Gastroesophageal sphincter (tissue), 3 donors: ENCODE measurements at regions not wholly inside any gene's neighbourhood (a gene's known extent, or its start where the extent isn't known, plus 50 kb on each side); places are given as distances from the start of the nearest gene placed in this dataset.

Source experiments
- EP300 ChIP-seq: sonication (generic); formaldehyde crosslinking; IDR thresholded peaks from one replicate; pipeline ENCODE4 v1.6.1; 2017; ENCODE audit warnings: antibody characterized with exemption, mild to moderate bottlenecking
- POLR2A ChIP-seq, 2 donors: fragments of 450-650 bp; IDR thresholded peaks; one replicate each; pipeline ENCODE4 v1.6.1; 2017; ENCODE audit warnings: antibody characterized with exemption in 2 of 2, mild to moderate bottlenecking in 2 of 2, moderate library complexity in 1 of 2
- POLR2AphosphoS5 ChIP-seq: sonication (generic); formaldehyde crosslinking; IDR thresholded peaks from one replicate; pipeline ENCODE4 v1.6.1; 2017; ENCODE audit warnings: antibody characterized with exemption
- TF ChIP-seq, protein P1 (sequence below), 4 experiments: fragments of 200-600 bp in 2 of 4; fragments of 450-650 bp in 2 of 4; sonication (generic) in 1 of 4; IDR thresholded peaks; one replicate each; pipeline ENCODE4 v1.5.1; 2017 to 2019; ENCODE audit warnings: antibody characterized with exemption in 4 of 4, mild to moderate bottlenecking in 2 of 4, moderate library complexity in 2 of 4

DNA sequence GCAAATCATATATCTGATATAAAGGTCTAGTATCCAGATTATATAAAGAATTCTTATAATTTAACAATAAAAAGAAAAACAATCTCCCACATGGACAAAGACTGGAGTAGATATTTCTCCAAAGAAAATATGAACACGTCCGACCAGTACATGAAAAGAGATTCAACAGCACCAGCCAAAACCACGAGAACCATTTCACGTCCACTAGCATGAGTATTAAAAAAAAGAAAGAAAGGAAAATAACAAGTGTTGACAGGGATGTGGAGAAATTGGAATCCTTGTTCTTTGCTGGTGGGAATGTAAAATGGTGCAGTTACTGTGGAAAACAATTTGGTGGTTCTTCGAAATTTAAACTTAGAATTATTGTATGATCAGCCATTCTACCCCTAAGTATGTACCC is 432.7 kb upstream of the TRIB2 start:
- TF ChIP-seq, protein P1, sequence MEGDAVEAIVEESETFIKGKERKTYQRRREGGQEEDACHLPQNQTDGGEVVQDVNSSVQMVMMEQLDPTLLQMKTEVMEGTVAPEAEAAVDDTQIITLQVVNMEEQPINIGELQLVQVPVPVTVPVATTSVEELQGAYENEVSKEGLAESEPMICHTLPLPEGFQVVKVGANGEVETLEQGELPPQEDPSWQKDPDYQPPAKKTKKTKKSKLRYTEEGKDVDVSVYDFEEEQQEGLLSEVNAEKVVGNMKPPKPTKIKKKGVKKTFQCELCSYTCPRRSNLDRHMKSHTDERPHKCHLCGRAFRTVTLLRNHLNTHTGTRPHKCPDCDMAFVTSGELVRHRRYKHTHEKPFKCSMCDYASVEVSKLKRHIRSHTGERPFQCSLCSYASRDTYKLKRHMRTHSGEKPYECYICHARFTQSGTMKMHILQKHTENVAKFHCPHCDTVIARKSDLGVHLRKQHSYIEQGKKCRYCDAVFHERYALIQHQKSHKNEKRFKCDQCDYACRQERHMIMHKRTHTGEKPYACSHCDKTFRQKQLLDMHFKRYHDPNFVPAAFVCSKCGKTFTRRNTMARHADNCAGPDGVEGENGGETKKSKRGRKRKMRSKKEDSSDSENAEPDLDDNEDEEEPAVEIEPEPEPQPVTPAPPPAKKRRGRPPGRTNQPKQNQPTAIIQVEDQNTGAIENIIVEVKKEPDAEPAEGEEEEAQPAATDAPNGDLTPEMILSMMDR (IDR thresholded peaks at IDR 0.05), result no peak
- TF ChIP-seq POLR2AphosphoS5 (no peak), POLR2A (IDR thresholded peaks at IDR 0.05) (no peak), EP300 (no peak)
